HG02885 (cell line): ENCODE measurements at regions not wholly inside any gene's neighbourhood (a gene's known extent, or its start where the extent isn't known, plus 50 kb on each side); places are given as distances from the start of the nearest gene placed in this dataset.

ENCODE experiments used
- ATAC-seq: cut with Tn5 transposase; IDR thresholded peaks from one replicate; pipeline ENCODE4 v1.9.1; 2021; ENCODE audit warnings: mild to moderate bottlenecking; ENCODE audit not compliant: unreplicated experiment, poor library complexity

- ATAC-seq: no peak
Observed at GRCh38 chr6:128676456-128676855, 156.1 kb upstream of the PTPRK start.

- no peak for ATAC-seq
Observed at GRCh38 chr6:128672023-128672422, 151.6 kb upstream of the PTPRK start.

GRCh38 chr6:128667339-128667858, 147.0 kb upstream of the PTPRK start:
- ATAC-seq: no peak

GRCh38 chr6:128666405-128666804, 146.0 kb upstream of the PTPRK start:
- no peak for ATAC-seq

GRCh38 chr6:128663238-128663637, 142.8 kb upstream of the PTPRK start:
- ATAC-seq: no peak

GRCh38 chr6:128659878-128660622, 139.7 kb upstream of the PTPRK start:
- no peak for ATAC-seq

GRCh38 chr6:128659276-128659675, 138.9 kb upstream of the PTPRK start:
- ATAC-seq: no peak

- peak; percentile 41 for ATAC-seq
Observed at GRCh38 chr6:128657181-128657580, 136.8 kb upstream of the PTPRK start.

GRCh38 chr6:128655978-128656498, 135.6 kb upstream of the PTPRK start:
- peak; percentile 80 for ATAC-seq

GRCh38 chr6:128648022-128648598, 127.7 kb upstream of the PTPRK start:
- no peak for ATAC-seq

- ATAC-seq: no peak
Observed at GRCh38 chr6:128642132-128642531, 121.7 kb upstream of the PTPRK start.

GRCh38 chr6:128641703-128642102, 121.3 kb upstream of the PTPRK start:
- no peak for ATAC-seq

GRCh38 chr6:128638817-128639216, 118.4 kb upstream of the PTPRK start:
- ATAC-seq: no peak

GRCh38 chr6:128635219-128635618, 114.8 kb upstream of the PTPRK start:
- ATAC-seq: no peak

GRCh38 chr6:128632131-128632530, 111.7 kb upstream of the PTPRK start:
- ATAC-seq: no peak

GRCh38 chr6:128631031-128631430, 110.6 kb upstream of the PTPRK start:
- no peak for ATAC-seq

GRCh38 chr6:128630213-128630612, 109.8 kb upstream of the PTPRK start:
- ATAC-seq: no peak

GRCh38 chr6:128617285-128617684, 96.9 kb upstream of the PTPRK start:
- ATAC-seq: no peak

- no peak for ATAC-seq
Observed at GRCh38 chr6:128616342-128616741, 95.9 kb upstream of the PTPRK start.

GRCh38 chr6:128606611-128607010, 86.2 kb upstream of the PTPRK start:
- no peak for ATAC-seq

- no peak for ATAC-seq
Observed at GRCh38 chr6:128605961-128606360, 85.6 kb upstream of the PTPRK start.

GRCh38 chr6:128601060-128601459, 80.7 kb upstream of the PTPRK start:
- ATAC-seq: no peak
